Stimulated activated naive CD8-positive, alpha-beta T cell treated with anti-CD3 and anti-CD28 coated beads, Interleukin-15, amount 100 ng/mL, for 72 hours (primary cell): ENCODE measurements at regions not wholly inside any gene's neighbourhood (a gene's known extent, or its start where the extent isn't known, plus 50 kb on each side); places are given as distances from the start of the nearest gene placed in this dataset.

ENCODE experiments used
- ATAC-seq: fragments of 150-1000 bp; cut with Tn5 transposase; 2 replicates; pipeline ENCODE4 v1.10.0; 2021; ENCODE audit warnings: mild to moderate bottlenecking, moderate library complexity
- DNase-seq, 2 donors: peaks; one replicate each; pipeline ENCODE4 v3.0.0; 2021 to 2022
- H3K27ac Mint-ChIP-seq, 2 donors: one replicate each; pipeline ENCODE4 v1.8.0; 2022; ENCODE audit warnings: mild to moderate bottlenecking in 2 of 2, mixed read lengths in 2 of 2, moderate library complexity in 2 of 2
- H3K27me3 Mint-ChIP-seq: one replicate; pipeline ENCODE4 v1.8.0; 2022; ENCODE audit warnings: mixed read lengths
- H3K4me1 Mint-ChIP-seq: one replicate; pipeline ENCODE4 v1.8.0; 2022; ENCODE audit warnings: mild to moderate bottlenecking, mixed read lengths
- H3K4me3 Mint-ChIP-seq, 2 donors: one replicate each; pipeline ENCODE4 v1.8.0; 2022; ENCODE audit warnings: mild to moderate bottlenecking in 2 of 2, mixed read lengths in 2 of 2, moderate library complexity in 1 of 2
- H3K9me3 Mint-ChIP-seq, 2 donors: one replicate each; pipeline ENCODE4 v1.8.0; 2022; ENCODE audit warnings: mixed read lengths in 2 of 2

DNA sequence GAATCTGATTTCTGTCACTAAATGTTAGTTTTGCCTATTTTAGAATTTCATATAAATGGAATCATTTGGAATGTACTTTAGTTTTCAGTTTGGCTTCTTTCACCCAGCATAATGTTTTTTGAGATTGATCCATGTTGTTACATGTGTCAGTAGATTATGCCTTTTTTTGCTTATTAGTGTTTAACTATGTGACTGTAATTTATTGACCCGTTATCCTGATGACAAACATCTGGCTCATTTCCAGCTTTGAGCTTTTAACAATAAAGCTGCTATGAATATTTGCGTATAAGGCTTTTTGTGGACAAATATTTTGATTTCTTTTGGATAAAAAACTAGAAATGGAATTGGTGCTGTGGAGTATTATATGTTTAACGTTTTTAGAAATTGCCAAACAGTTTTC, 254.5 kb upstream of the CFAP20DC start:
- H3K27ac Mint-ChIP-seq, result no peak overlapping the region
- H3K27me3 Mint-ChIP-seq, result no peaks in the 10 kb centered on the region
- no peak overlapping the region for H3K4me3 Mint-ChIP-seq
- ATAC-seq (no peak), DNase-seq (no peak)
- H3K4me1 Mint-ChIP-seq, result no peaks in the 10 kb centered on the region
- peaks cover 8 to 13% of the 10 kb centered on the region in 2 donors for H3K9me3 Mint-ChIP-seq

DNA sequence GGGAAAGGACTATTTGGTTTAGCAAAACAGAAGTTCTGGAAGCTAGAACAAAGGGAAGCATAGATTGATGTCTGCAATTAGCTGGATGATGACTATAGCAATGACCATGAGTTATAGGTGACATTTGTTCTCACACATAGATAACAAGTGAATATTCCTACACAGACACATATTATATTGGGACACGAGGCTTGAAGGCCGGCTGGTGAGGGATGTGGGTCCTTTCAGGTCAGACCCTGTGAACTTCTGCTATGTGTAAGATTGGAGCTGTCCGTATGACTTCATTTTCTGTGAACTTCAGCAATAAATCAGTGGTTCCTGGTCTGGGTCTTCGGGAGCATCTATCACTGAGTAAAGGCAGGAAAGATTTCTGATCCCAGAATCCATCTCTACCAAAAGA, 253.6 kb upstream of the CFAP20DC start:
- DNase-seq (no peak), ATAC-seq (no peak)
- peaks cover 8 to 13% of the 10 kb centered on the region in 2 donors for H3K9me3 Mint-ChIP-seq
- H3K4me3 Mint-ChIP-seq, result no peak overlapping the region
- no peaks in the 10 kb centered on the region for H3K4me1 Mint-ChIP-seq
- H3K27me3 Mint-ChIP-seq, result no peaks in the 10 kb centered on the region
- H3K27ac Mint-ChIP-seq, result no peak overlapping the region

DNA sequence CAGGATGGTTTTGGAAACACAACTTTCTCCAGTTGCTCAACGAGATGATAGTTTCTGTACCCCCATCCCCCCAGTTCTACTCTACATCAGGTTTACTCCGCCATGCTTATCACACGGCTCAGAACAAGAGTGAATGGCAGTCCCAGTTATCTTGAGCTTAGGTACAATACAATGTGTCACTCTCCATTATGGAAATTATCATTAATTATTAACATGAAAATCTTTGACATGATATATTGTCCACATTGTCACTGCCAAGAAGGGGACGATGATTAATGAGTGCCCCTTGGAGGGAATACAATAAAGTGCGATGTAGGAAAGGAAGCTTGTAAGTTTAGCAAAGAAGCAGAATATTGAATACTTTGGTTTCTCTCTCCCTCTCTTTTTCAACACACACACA, 252.6 kb upstream of the CFAP20DC start:
- no peaks in the 10 kb centered on the region for H3K4me1 Mint-ChIP-seq
- ATAC-seq, result no peak
- H3K27me3 Mint-ChIP-seq, result no peaks in the 10 kb centered on the region
- H3K27ac Mint-ChIP-seq, result no peak overlapping the region
- H3K4me3 Mint-ChIP-seq, result no peak overlapping the region
- DNase-seq, result no peak
- peaks cover 8 to 14% of the 10 kb centered on the region in 2 donors for H3K9me3 Mint-ChIP-seq

DNA sequence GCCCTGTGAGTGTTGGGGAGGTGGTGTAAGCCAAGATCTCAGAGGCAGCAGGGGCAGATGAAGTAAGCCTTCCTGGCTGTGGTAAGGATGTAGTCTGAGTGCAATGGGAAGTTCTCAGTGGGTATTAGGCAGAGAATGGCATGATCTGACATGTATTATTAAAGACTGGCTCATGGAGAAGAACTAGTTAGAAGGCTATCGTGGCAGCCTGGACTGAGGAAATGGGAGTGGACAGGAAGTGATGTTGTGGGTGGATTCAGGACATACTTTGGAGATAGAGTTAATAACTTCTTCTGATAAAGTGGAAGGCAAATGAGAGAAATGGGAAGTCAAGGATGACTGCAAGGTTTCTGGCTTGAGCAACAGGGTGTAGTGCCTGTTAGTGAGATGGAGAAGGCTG, 250.9 kb upstream of the CFAP20DC start:
- DNase-seq, result no peak
- Mint-ChIP-seq H3K4me1 (no peaks in the 10 kb centered on the region), H3K27ac (no peak overlapping the region), H3K9me3 (peaks cover 16 to 32% of the 10 kb centered on the region in 2 donors), H3K27me3 (no peaks in the 10 kb centered on the region), H3K4me3 (no peak overlapping the region)
- ATAC-seq, result no peak

DNA sequence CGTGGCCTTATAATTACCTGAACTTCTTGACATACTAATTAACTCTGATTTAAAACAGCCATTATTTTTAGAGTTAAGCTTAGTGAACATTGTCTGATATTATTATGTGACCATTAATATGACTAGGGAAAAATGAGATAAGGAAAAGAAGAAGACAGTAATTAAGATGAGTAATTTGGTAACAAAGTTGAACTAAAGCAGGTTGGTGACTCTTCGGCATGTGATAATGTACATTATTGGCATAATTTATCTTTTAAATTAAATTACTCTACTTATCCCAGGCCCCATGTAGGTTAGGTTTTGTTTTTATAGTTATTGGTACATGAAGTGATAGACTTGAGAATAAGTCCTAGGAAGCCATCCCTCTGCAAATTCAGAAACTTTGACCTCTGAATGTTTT, 249.7 kb upstream of the CFAP20DC start:
- Mint-ChIP-seq H3K4me1 (no peaks in the 10 kb centered on the region), H3K9me3 (peaks cover 20 to 41% of the 10 kb centered on the region in 2 donors), H3K27ac (no peak overlapping the region), H3K4me3 (no peak overlapping the region), H3K27me3 (no peaks in the 10 kb centered on the region)
- ATAC-seq (no peak), DNase-seq (no peak)

DNA sequence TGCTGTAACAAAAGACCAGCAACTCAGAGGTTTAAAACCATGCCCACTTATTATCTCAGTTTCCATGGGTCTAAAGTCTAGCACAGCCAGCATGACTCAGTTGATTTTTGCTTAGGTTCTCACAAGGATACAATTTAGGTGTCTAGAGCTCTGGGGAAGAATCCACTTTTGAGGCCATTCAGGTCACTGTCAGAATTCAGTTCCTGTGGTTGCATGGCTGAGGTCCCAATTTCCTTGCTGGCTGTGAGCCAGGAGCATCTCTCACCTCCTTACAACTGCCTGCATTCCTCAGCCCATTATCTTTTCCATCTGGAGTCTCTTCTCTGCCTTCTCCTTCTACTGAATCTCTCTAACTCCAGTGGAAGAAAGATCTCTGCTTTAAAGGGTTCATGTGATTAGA, 240.5 kb upstream of the CFAP20DC start:
- Mint-ChIP-seq H3K4me1 (peaks cover 33% of the 10 kb centered on the region), H3K9me3 (peaks cover 12 to 41% of the 10 kb centered on the region in 2 donors), H3K4me3 (no peak overlapping the region), H3K27me3 (no peaks in the 10 kb centered on the region), H3K27ac (peak overlapping the region in 1 of 2 donors; percentile 72)
- ATAC-seq (no peak), DNase-seq (no peak)

DNA sequence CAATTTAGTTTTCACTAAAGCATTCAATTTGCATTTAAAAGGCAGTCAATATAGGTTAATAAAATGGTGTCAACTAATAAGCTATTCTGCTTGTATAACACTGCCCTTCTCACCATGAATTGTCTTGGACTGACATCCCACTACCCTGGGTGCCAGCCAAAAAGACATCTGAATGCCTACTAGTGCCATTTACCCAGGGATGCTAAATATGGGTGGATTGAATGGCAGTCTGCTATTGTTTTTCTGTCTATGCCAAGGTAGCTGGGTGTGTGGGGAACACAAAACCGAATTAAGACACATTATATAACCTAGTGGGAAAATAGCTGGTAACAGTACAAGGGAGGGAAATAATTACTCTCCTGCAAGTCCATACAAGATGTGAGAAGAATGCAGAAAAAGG, 240.0 kb upstream of the CFAP20DC start:
- H3K27ac Mint-ChIP-seq, result no peak overlapping the region
- no peak overlapping the region for H3K4me3 Mint-ChIP-seq
- H3K27me3 Mint-ChIP-seq, result no peaks in the 10 kb centered on the region
- peaks cover 33% of the 10 kb centered on the region for H3K4me1 Mint-ChIP-seq
- no peak for DNase-seq
- no peak for ATAC-seq
- peaks cover 10 to 37% of the 10 kb centered on the region in 2 donors for H3K9me3 Mint-ChIP-seq

DNA sequence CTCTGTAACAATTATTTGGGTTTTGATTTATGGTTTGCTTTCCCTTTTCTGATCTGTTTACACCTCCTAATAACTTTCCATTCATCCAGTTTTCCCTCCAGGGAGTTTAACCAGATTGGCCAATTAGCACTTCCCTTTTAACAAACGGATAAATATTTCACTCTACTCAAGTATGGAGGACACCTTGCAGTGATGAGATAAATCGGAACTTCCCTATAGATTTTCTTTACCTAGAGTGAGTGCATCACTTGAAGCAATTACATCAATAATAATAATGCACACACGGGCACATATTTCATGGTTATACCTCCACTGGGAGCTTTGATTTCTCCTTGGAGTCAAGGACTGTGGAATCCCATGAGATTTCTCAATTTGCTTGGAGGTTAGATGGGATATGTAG, 239.1 kb upstream of the CFAP20DC start:
- Mint-ChIP-seq H3K27me3 (no peaks in the 10 kb centered on the region), H3K4me3 (no peak overlapping the region), H3K9me3 (peaks cover 6 to 30% of the 10 kb centered on the region in 2 donors), H3K4me1 (peaks cover 33% of the 10 kb centered on the region), H3K27ac (no peak overlapping the region)
- ATAC-seq (no peak), DNase-seq (no peak)

DNA sequence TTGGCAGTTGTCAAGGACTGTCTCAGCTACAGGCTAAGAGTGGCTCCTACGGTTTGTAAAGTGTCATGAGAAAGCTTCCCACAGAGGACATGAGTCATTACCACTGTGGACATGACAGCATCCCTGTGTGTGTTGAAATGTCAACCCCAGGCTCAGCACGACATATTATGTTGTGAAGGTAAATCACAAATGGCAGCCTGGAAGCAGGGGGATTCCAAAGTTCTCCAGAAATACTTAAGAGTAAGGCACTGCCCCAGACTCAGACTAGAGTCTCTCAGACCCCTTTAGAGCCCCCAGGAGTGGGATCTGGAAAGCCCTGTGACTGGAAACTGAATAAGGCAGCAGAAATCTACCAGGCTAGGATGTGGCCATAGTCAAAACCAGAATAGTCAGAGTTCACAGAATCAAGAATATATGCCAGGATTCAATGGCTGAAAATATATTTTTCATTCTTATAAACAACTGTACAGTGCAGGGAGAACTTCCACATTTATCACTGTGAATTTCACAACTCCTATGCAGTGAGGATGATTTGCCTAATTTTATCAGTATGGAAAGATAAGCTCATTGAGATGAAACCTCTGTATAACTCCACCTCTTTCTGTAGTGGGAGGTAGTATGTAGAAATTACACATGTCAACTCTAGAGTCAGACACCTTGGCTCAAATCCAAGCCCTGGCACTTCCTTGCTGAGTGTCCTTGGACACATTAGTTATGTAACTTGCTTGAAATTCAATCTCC, 237.1 kb upstream of the CFAP20DC start:
- peak; percentile 97 for ATAC-seq
- no peaks in the 10 kb centered on the region for H3K27me3 Mint-ChIP-seq
- peak; percentile 29 to 56 for DNase-seq
- peaks cover 0 to 16% of the 10 kb centered on the region in 2 donors for H3K9me3 Mint-ChIP-seq
- peak overlapping the region; percentile 47 to 89 for H3K27ac Mint-ChIP-seq
- peaks cover 33% of the 10 kb centered on the region for H3K4me1 Mint-ChIP-seq
- peak overlapping the region in 1 of 2 donors; percentile 29 for H3K4me3 Mint-ChIP-seq

DNA sequence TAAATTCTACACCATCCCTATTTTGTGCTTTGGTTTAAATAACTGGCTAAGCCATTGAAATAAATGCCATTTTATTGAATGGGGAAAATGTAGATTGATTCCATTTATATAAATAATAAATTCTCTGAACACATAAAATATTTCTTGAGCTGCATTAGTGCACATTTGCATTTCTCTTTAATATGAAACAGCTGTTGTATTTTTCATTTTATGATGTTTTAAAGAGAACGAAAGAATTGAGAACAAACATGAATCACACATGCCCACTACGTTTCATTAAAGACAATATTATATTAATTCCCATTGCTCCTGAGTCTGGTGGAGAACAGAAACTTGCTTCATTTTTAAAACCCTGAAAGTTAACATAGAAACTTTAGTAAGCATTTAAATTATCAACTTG, 235.7 kb upstream of the CFAP20DC start:
- DNase-seq (no peak), ATAC-seq (no peak)
- peaks cover 26% of the 10 kb centered on the region for H3K4me1 Mint-ChIP-seq
- no peak overlapping the region for H3K4me3 Mint-ChIP-seq
- H3K27ac Mint-ChIP-seq, result no peak overlapping the region
- H3K27me3 Mint-ChIP-seq, result no peaks in the 10 kb centered on the region
- peaks cover 0 to 10% of the 10 kb centered on the region in 2 donors for H3K9me3 Mint-ChIP-seq

DNA sequence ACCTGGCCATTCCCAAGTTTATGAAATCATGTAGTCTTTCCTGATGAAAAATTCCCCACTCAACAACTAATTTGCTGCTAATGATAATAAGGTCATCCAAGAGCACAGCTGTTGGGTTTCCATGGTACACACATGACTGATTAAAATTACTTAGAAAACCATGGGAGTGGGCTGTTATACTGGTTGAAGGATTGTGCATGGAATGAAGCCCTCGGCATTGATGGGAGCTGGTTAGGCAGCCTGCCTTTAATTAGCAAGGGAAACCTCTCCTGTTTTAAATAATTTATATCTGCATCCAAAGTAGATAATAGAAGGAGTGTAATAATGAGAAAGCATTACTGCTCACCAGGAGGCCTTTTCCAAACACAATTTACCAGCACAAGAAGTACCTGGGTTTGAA, 235.1 kb upstream of the CFAP20DC start:
- Mint-ChIP-seq H3K27ac (no peak overlapping the region), H3K9me3 (peaks cover 0 to 6% of the 10 kb centered on the region in 2 donors), H3K27me3 (no peaks in the 10 kb centered on the region), H3K4me3 (no peak overlapping the region), H3K4me1 (peaks cover 22% of the 10 kb centered on the region)
- ATAC-seq (no peak), DNase-seq (no peak)

DNA sequence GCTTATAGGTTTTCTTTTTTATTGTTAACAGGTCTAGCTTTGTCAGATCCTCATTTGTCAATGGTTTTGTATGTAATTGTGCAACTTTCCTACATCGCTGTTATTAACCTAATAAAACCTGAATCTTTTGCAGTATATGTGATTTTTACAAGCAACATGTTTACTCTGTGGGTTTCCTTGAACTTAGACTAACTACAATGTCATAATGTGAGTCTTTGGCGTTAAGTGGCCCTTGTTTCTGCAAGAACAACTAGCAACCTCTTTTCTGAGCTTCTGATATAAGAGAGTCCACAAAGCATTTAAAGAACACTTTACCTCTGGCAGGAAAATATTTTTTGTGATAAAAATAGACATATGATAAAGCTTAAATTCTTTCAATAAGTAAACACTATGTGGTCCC, 230.3 kb upstream of the CFAP20DC start:
- DNase-seq, result no peak
- H3K27me3 Mint-ChIP-seq, result no peaks in the 10 kb centered on the region
- H3K4me1 Mint-ChIP-seq, result no peaks in the 10 kb centered on the region
- no peak overlapping the region for H3K4me3 Mint-ChIP-seq
- H3K27ac Mint-ChIP-seq, result no peak overlapping the region
- H3K9me3 Mint-ChIP-seq, result peaks cover 0 to 6% of the 10 kb centered on the region in 2 donors
- no peak for ATAC-seq

DNA sequence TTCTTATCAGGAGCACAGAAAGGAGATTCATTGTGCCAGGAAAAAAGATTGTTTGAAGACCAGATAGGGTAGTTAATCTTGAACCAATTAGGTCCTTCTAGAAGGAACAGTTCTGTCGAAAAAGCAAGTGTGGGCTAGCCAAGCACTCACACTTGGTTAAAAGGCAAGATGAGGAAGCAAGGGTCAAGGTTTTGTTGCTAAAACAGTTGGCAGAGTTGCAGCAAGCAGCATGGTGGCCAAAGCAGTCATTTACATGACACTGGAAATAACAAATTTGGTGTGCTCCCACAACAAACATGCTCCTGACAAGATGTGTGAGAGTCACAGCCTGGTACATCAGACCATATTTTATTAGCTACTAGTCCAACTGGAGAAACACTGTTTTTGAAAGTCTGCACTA, 228.0 kb upstream of the CFAP20DC start:
- no peaks in the 10 kb centered on the region for H3K9me3 Mint-ChIP-seq
- H3K4me3 Mint-ChIP-seq, result no peak overlapping the region
- DNase-seq (no peak), ATAC-seq (no peak)
- no peaks in the 10 kb centered on the region for H3K4me1 Mint-ChIP-seq
- no peaks in the 10 kb centered on the region for H3K27me3 Mint-ChIP-seq
- H3K27ac Mint-ChIP-seq, result no peak overlapping the region

DNA sequence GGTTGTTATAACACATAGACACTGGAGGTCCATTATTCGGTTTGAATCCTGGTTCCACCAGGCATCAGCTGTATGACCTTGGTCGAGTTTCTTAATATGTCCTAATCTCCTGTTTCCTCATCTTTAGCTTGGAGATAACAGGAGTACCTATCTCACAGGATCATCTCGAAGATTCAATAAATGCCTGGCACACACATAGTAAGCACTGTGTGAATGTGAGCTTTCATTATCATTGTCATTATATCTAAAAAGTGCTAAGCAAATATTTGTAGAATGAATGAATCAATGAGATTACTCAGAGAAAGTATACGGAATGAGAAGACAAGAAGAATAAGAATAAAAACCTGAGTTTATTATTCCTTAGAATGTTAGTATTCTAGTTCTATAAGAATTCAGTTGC, 227.4 kb upstream of the CFAP20DC start:
- Mint-ChIP-seq H3K4me1 (no peaks in the 10 kb centered on the region), H3K27ac (no peak overlapping the region), H3K9me3 (no peaks in the 10 kb centered on the region), H3K27me3 (no peaks in the 10 kb centered on the region), H3K4me3 (no peak overlapping the region)
- ATAC-seq (no peak), DNase-seq (no peak)

DNA sequence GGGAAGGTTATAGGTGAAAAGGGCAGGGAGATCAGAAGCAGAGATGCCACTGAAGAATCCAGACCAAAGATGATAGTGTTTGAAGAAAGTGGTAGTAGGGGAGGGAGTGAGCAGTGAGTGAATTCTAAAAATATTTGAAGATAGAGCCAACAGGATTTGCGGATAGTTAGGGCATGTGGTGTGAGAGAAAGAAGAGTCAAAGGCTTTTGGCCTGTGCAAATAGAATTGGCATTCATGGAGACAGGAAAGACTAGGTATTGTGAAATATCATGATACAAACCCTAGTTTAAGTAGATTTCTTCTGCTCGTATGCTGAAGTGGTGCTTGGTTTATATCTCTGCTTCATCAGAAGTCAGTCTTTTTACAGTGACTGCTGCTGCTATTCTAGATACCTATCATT, 224.2 kb upstream of the CFAP20DC start:
- no peaks in the 10 kb centered on the region for H3K9me3 Mint-ChIP-seq

DNA sequence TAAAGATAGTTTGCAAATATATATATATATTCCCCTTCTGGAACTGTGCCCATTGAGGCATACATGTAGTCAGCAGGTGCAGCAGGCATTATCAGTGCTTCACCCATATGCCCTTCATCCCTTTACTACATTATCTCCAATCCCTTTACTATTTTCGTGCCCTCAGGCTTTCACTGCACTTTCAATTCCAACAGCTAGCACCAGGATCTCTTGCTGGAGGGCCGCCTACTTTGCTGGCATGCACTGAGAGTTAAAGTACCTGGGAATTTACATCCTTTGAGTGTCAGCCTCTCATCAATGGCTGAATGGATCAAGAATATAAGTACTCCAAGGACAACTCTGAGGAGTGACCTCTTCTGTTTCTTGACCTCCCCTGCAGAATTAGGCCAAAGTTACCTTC, 222.1 kb upstream of the CFAP20DC start:
- Mint-ChIP-seq H3K27me3 (no peaks in the 10 kb centered on the region), H3K4me3 (no peak overlapping the region), H3K27ac (no peak overlapping the region), H3K4me1 (no peaks in the 10 kb centered on the region), H3K9me3 (no peaks in the 10 kb centered on the region)
- no peak for DNase-seq
- ATAC-seq, result no peak

More for the DNA sequence above, 224.2 kb upstream of the CFAP20DC start:
- DNase-seq (no peak), ATAC-seq (no peak)
- no peak overlapping the region for H3K27ac Mint-ChIP-seq
- H3K4me1 Mint-ChIP-seq, result no peaks in the 10 kb centered on the region
- H3K27me3 Mint-ChIP-seq, result no peaks in the 10 kb centered on the region
- no peak overlapping the region for H3K4me3 Mint-ChIP-seq

DNA sequence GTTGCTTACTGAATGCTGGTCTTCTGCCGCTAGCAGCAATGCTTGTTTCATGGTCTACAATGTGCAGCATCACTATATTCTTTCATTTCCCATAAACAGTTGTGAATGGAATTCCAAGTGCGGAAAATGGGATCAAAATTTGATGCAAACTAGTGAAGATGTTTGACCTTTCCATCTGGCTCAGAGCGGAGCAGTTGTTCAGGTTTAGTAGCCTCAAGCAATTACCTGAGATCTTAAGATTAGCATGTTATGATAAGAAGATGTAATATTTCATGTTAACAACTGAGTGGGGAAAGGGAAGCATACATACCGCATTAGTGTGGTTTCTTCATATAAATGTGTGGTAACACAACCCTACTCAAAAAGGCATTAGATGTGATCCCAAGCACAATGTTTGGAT, 221.1 kb upstream of the CFAP20DC start:
- Mint-ChIP-seq H3K4me1 (peaks cover 5% of the 10 kb centered on the region), H3K27me3 (no peaks in the 10 kb centered on the region), H3K4me3 (no peak overlapping the region), H3K9me3 (peaks cover 0 to 3% of the 10 kb centered on the region in 2 donors), H3K27ac (no peak overlapping the region)
- ATAC-seq (no peak), DNase-seq (no peak)
